ENCODE measurements at regions not wholly inside any gene's neighbourhood (a gene's known extent, or its start where the extent isn't known, plus 50 kb on each side); places are given as distances from the start of the nearest gene placed in this dataset.

DNA sequence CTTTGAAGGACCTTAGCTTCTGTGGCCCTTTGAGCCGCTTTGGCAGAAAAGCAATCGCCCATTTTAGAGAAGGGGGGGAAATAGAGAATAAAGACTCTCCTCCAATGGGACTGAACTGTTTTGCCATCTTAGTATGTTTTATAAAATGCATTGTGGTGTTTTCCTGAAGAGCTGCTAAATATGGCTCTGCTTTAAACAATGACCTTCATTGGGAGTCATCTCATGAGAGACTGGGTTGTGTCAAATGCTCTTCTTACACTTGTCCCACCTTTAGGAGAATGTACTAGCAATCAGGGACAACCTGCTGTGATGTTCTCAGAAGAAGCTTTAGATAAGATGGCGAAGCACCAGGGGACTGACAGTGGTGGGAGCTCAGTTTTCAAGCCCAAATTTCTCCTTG is 418.9 kb upstream of the POU3F3 start:
- no TSS peak for BruUV-seq (replicated peaks)
- H3K9ac ChIP-seq (ENCODE audit: low read length), result no peak overlapping the region
- ChIA-PET CTCF (no interaction called here), POLR2A (no interaction called here), RAD21 (ENCODE audit: low non-redundant PET in 1 of 2, low total read pairs in 2 of 2, uncharacterized antibody in 2 of 2, unreplicated experiment in 2 of 2) (no interaction called here)
- no peak for ATAC-seq
- H3K27me3 ChIP-seq (ENCODE audit: insufficient read depth, low read length), result no peaks in the 10 kb centered on the region
- no peak overlapping the region for H3K4me2 ChIP-seq (ENCODE audit: low read length)
- no peaks in the 10 kb centered on the region for H3K79me2 ChIP-seq (ENCODE audit: insufficient read depth, low read length)
- no peak for DNase-seq (ENCODE audit: low read depth, low spot score)
- no peak overlapping the region for H3K4me3 ChIP-seq (replicated peaks in 1 of 2; ENCODE audit: low read depth in 1 of 2, low read length in 2 of 2)
- H3K9me3 ChIP-seq (ENCODE audit: control insufficient read depth in 1 of 2, insufficient read depth in 1 of 2, low read depth in 1 of 2, low read length in 2 of 2), result peaks cover 9 to 15% of the 10 kb centered on the region in 2 experiments; a peak in 2 of 4 replicates
- H3K36me3 ChIP-seq (ENCODE audit: control insufficient read depth in 1 of 2, insufficient read depth in 2 of 2, low read length in 2 of 2), result no peaks in the 10 kb centered on the region
- H3K9me2 ChIP-seq (ENCODE audit: insufficient read depth), result no peaks in the 10 kb centered on the region
- no peaks in the 10 kb centered on the region for H3K4me1 ChIP-seq (ENCODE audit: control insufficient read depth in 1 of 2, insufficient read depth in 2 of 2, low read length in 2 of 2)
- H4K20me1 ChIP-seq (ENCODE audit: insufficient read depth), result no peaks in the 10 kb centered on the region
- TF ChIP-seq SRF (IDR thresholded peaks at IDR 0.05; ENCODE audit: low read depth), result no peak
- no peak for TF ChIP-seq RAD21 (IDR thresholded peaks at IDR 0.05; ENCODE audit: low read depth)
- TF ChIP-seq EGR1 (IDR thresholded peaks at IDR 0.05; ENCODE audit: low read depth), result no peak
- H2AFZ ChIP-seq (ENCODE audit: low read depth, low read length, poor library complexity, severe bottlenecking), result no peak overlapping the region
- intact Hi-C loops (cut with micrococcal nuclease), result no loop called here
- H3K27ac ChIP-seq (ENCODE audit: low read depth, low read length), result no peak overlapping the region

DNA sequence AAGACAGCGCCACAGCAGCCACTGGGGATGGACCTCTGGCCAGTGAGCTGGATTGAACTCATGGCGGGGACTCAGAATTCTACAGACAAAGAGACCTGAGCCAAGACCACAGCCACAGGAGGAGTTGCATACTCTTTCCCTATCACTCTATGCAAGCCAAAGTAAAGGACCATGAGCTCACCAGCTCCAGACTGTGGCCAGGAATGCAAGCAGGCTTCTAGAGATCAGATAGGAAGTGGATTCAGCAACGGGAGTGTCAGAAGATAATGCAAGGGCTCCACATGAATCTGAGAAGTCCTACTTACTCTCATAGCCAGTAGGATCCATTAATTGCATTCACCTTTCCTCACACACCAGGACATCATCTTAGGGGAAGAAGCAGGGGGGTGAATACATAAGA is 415.4 kb upstream of the POU3F3 start:
- Histone ChIP-seq H3K79me2 (ENCODE audit: insufficient read depth, low read length) (no peaks in the 10 kb centered on the region), H3K27me3 (ENCODE audit: insufficient read depth, low read length) (no peaks in the 10 kb centered on the region)
- RAD21 ChIA-PET (ENCODE audit: low non-redundant PET in 1 of 2, low total read pairs in 2 of 2, uncharacterized antibody in 2 of 2, unreplicated experiment in 2 of 2), result no interaction called here

More for the DNA sequence above, 415.4 kb upstream of the POU3F3 start:
- no peak for DNase-seq (ENCODE audit: low read depth, low spot score)
- no peak overlapping the region for H3K4me3 ChIP-seq (replicated peaks in 1 of 2; ENCODE audit: low read depth in 1 of 2, low read length in 2 of 2)
- no peaks in the 10 kb centered on the region for H4K20me1 ChIP-seq (ENCODE audit: insufficient read depth)
- ChIA-PET POLR2A (no interaction called here), CTCF (no interaction called here)
- H2AFZ ChIP-seq (ENCODE audit: low read depth, low read length, poor library complexity, severe bottlenecking), result no peak overlapping the region
- no TSS peak for BruUV-seq (replicated peaks)
- no peaks in the 10 kb centered on the region for H3K9me2 ChIP-seq (ENCODE audit: insufficient read depth)
- H3K4me1 ChIP-seq (ENCODE audit: control insufficient read depth in 1 of 2, insufficient read depth in 2 of 2, low read length in 2 of 2), result no peaks in the 10 kb centered on the region
- H3K9me3 ChIP-seq (ENCODE audit: control insufficient read depth in 1 of 2, insufficient read depth in 1 of 2, low read depth in 1 of 2, low read length in 2 of 2), result peaks cover 4 to 15% of the 10 kb centered on the region in 2 experiments; a peak in 2 of 4 replicates
- no peak for ATAC-seq
- no peak overlapping the region for H3K9ac ChIP-seq (ENCODE audit: low read length)
- no peak for TF ChIP-seq SP1 (IDR thresholded peaks at IDR 0.05; ENCODE audit: low read depth)
- TF ChIP-seq EZH2phosphoT487 (IDR thresholded peaks at IDR 0.05; ENCODE audit: borderline replicate concordance), result no peak
- no peak for TF ChIP-seq CEBPB (IDR thresholded peaks at IDR 0.05; ENCODE audit: low read depth)
- TF ChIP-seq, protein P1, sequence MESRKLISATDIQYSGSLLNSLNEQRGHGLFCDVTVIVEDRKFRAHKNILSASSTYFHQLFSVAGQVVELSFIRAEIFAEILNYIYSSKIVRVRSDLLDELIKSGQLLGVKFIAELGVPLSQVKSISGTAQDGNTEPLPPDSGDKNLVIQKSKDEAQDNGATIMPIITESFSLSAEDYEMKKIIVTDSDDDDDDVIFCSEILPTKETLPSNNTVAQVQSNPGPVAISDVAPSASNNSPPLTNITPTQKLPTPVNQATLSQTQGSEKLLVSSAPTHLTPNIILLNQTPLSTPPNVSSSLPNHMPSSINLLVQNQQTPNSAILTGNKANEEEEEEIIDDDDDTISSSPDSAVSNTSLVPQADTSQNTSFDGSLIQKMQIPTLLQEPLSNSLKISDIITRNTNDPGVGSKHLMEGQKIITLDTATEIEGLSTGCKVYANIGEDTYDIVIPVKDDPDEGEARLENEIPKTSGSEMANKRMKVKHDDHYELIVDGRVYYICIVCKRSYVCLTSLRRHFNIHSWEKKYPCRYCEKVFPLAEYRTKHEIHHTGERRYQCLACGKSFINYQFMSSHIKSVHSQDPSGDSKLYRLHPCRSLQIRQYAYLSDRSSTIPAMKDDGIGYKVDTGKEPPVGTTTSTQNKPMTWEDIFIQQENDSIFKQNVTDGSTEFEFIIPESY (IDR thresholded peaks at IDR 0.05; ENCODE audit: extremely low read depth, insufficient replicate concordance, low read length), result no peak
- TF ChIP-seq CBX3 (IDR thresholded peaks at IDR 0.05; ENCODE audit: low read depth), result no peak
- intact Hi-C loops (cut with micrococcal nuclease), result no loop called here
- H3K4me2 ChIP-seq (ENCODE audit: low read length), result no peak overlapping the region
- H3K27ac ChIP-seq (ENCODE audit: low read depth, low read length), result no peak overlapping the region
- no peaks in the 10 kb centered on the region for H3K36me3 ChIP-seq (ENCODE audit: control insufficient read depth in 1 of 2, insufficient read depth in 2 of 2, low read length in 2 of 2)
